HEK293 (cell line): ENCODE measurements at regions not wholly inside any gene's neighbourhood (a gene's known extent, or its start where the extent isn't known, plus 50 kb on each side); places are given as distances from the start of the nearest gene placed in this dataset.

Experiments used
- KLF8 ChIP-seq: fragments of 450-650 bp; formaldehyde crosslinking; IDR thresholded peaks from 2 replicates; pipeline ENCODE4 v1.5.1; 2016; ENCODE audit warnings: missing biosample characterization, missing genetic modification characterization
- RBAK ChIP-seq: fragments of 450-650 bp; formaldehyde crosslinking; IDR thresholded peaks from 2 replicates; pipeline ENCODE4 v1.5.1; 2016; ENCODE audit warnings: missing biosample characterization, missing genetic modification characterization
- TCF7L2 ChIP-seq: IDR thresholded peaks from 2 replicates; pipeline ENCODE4 v1.6.1; 2011; ENCODE audit warnings: low read depth, mild to moderate bottlenecking, inconsistent platforms, low read length, moderate library complexity, borderline replicate concordance
- ZNF658 ChIP-seq: fragments of 450-650 bp; formaldehyde crosslinking; IDR thresholded peaks from 2 replicates; pipeline ENCODE4; 2016; ENCODE audit warnings: missing biosample characterization, missing genetic modification characterization
- TF ChIP-seq, protein P1 (sequence below): fragments of 450-650 bp; formaldehyde crosslinking; IDR thresholded peaks from 2 replicates; pipeline ENCODE4 v1.5.1; 2016; ENCODE audit warnings: missing biosample characterization, missing genetic modification characterization
- TF ChIP-seq, protein P2 (sequence below): fragments of 450-650 bp; formaldehyde crosslinking; IDR thresholded peaks from 2 replicates; pipeline ENCODE4 v1.5.1; 2016; ENCODE audit warnings: missing biosample characterization, missing genetic modification characterization

DNA sequence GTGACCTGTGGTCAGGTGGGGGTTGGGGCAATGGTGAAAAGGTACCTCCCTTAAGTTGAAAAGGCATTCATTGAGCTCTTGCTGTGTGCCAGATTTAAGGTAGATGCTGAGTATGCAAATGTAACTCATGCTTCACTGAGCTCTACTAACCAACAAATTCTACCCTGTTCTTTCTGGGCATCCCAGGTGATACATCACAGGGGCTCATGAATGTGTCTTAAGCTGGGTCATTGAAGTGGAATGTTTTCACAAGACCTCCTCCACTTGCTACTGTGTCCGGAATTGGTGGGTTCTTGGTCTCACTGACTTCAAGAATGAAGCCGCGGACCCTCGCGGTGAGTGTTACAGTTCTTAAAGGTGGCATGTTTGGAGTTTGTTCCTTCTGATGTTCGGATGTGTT lies 362.8 kb upstream of the ZNF462 start:
- TF ChIP-seq, protein P1, sequence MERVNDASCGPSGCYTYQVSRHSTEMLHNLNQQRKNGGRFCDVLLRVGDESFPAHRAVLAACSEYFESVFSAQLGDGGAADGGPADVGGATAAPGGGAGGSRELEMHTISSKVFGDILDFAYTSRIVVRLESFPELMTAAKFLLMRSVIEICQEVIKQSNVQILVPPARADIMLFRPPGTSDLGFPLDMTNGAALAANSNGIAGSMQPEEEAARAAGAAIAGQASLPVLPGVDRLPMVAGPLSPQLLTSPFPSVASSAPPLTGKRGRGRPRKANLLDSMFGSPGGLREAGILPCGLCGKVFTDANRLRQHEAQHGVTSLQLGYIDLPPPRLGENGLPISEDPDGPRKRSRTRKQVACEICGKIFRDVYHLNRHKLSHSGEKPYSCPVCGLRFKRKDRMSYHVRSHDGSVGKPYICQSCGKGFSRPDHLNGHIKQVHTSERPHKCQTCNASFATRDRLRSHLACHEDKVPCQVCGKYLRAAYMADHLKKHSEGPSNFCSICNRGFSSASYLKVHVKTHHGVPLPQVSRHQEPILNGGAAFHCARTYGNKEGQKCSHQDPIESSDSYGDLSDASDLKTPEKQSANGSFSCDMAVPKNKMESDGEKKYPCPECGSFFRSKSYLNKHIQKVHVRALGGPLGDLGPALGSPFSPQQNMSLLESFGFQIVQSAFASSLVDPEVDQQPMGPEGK (tag by site-specific recombination) = no peak
- no peak for TF ChIP-seq RBAK (tag by site-specific recombination)
- TF ChIP-seq, protein P2, sequence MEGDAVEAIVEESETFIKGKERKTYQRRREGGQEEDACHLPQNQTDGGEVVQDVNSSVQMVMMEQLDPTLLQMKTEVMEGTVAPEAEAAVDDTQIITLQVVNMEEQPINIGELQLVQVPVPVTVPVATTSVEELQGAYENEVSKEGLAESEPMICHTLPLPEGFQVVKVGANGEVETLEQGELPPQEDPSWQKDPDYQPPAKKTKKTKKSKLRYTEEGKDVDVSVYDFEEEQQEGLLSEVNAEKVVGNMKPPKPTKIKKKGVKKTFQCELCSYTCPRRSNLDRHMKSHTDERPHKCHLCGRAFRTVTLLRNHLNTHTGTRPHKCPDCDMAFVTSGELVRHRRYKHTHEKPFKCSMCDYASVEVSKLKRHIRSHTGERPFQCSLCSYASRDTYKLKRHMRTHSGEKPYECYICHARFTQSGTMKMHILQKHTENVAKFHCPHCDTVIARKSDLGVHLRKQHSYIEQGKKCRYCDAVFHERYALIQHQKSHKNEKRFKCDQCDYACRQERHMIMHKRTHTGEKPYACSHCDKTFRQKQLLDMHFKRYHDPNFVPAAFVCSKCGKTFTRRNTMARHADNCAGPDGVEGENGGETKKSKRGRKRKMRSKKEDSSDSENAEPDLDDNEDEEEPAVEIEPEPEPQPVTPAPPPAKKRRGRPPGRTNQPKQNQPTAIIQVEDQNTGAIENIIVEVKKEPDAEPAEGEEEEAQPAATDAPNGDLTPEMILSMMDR (tag by site-specific recombination) = no peak
- TF ChIP-seq ZNF658 = no peak
- no peak for TF ChIP-seq TCF7L2
- TF ChIP-seq KLF8 (tag by site-specific recombination) = no peak
